ENCODE measurements at regions not wholly inside any gene's neighbourhood (a gene's known extent, or its start where the extent isn't known, plus 50 kb on each side); places are given as distances from the start of the nearest gene placed in this dataset.

GRCh38 chr3:176512037-176512436 lies 685.2 kb downstream of the TBL1XR1 start:
- Mint-ChIP-seq H3K4me1 (peaks cover 4 to 8% of the 10 kb centered on the region in 2 experiments), H3K27me3 (ENCODE audit: low read depth) (peaks cover 3% of the 10 kb centered on the region), H3K9me3 (peaks cover 40 to 44% of the 10 kb centered on the region in 2 experiments), H3K36me3 (ENCODE audit: insufficient read depth in 1 of 3, low read depth in 3 of 3) (peaks cover 31 to 72% (median 47%) of the 10 kb centered on the region in 3 experiments), H3K27ac (no peak overlapping the region), H3K4me3 (no peak overlapping the region)
- no CpG with 5 or more reads among the region's 1 CpG for WGBS (ENCODE audit: extremely low coverage, insufficient read length, low lambda C conversion rate)
- H2BK120ac ChIP-seq (ENCODE audit: low read depth, low read length, poor library complexity, severe bottlenecking): no peak overlapping the region
- no peak overlapping the region for H3K4me2 ChIP-seq (ENCODE audit: insufficient read depth, insufficient read length, low read length)
- H3K14ac ChIP-seq (ENCODE audit: insufficient read depth, low read length): no peak overlapping the region
- H3K18ac ChIP-seq (ENCODE audit: insufficient read length, low read depth, low read length): no peak overlapping the region
- no peak overlapping the region for H2BK5ac ChIP-seq (ENCODE audit: insufficient read length, low read length)
- H3K79me2 ChIP-seq (ENCODE audit: insufficient read depth, low read length): no peaks in the 10 kb centered on the region
- H3K9me3 ChIP-seq (ENCODE audit: control insufficient read depth, low read depth, low read length): peaks cover 23% of the 10 kb centered on the region
- no peaks in the 10 kb centered on the region for H3K23me2 ChIP-seq (ENCODE audit: insufficient read length, low read depth, low read length, poor library complexity, severe bottlenecking)
- no peak overlapping the region for H2BK15ac ChIP-seq (ENCODE audit: low read depth, low read length)
- H4K91ac ChIP-seq (ENCODE audit: insufficient read length, low read depth, low read length): no peak overlapping the region
- no peaks in the 10 kb centered on the region for H3K79me1 ChIP-seq (ENCODE audit: insufficient read depth, low read depth, low read length, poor library complexity, severe bottlenecking)
- H4K20me1 ChIP-seq (ENCODE audit: control insufficient read depth, insufficient read depth, insufficient read length): no peaks in the 10 kb centered on the region
- H2BK20ac ChIP-seq (ENCODE audit: low read depth, low read length, poor library complexity, severe bottlenecking): no peak overlapping the region
- no peak for DNase-seq
- no peak overlapping the region for H3K9ac ChIP-seq (ENCODE audit: extremely low read depth, insufficient read length, low read length)
- TF ChIP-seq, protein P1, sequence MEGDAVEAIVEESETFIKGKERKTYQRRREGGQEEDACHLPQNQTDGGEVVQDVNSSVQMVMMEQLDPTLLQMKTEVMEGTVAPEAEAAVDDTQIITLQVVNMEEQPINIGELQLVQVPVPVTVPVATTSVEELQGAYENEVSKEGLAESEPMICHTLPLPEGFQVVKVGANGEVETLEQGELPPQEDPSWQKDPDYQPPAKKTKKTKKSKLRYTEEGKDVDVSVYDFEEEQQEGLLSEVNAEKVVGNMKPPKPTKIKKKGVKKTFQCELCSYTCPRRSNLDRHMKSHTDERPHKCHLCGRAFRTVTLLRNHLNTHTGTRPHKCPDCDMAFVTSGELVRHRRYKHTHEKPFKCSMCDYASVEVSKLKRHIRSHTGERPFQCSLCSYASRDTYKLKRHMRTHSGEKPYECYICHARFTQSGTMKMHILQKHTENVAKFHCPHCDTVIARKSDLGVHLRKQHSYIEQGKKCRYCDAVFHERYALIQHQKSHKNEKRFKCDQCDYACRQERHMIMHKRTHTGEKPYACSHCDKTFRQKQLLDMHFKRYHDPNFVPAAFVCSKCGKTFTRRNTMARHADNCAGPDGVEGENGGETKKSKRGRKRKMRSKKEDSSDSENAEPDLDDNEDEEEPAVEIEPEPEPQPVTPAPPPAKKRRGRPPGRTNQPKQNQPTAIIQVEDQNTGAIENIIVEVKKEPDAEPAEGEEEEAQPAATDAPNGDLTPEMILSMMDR (conservative IDR thresholded peaks at IDR 0.05): no peak
- H2BK12ac ChIP-seq (ENCODE audit: insufficient read length, low read depth, low read length): no peak overlapping the region
- no peak overlapping the region for H3K4ac ChIP-seq (ENCODE audit: low read depth, low read length)
- H3K23ac ChIP-seq (ENCODE audit: insufficient read length, low read depth, low read length): no peak overlapping the region
- no peak overlapping the region for H3T11ph ChIP-seq (ENCODE audit: low read length)
- no peak overlapping the region for H3K27ac ChIP-seq (ENCODE audit: insufficient read length, low read depth, low read length)
- H3K56ac ChIP-seq (ENCODE audit: insufficient read length, low read depth, low read length): no peak overlapping the region
- no peak overlapping the region for H4K5ac ChIP-seq (ENCODE audit: insufficient read length, low read depth, low read length)
- H3K4me1 ChIP-seq (ENCODE audit: insufficient read depth, low read length): 0 out of 2 replicates have a peak, but pooled peaks cover 2% of the 10 kb centered on the region
- H4K8ac ChIP-seq (replicated peaks; ENCODE audit: insufficient read length, low read depth, low read length): no peak overlapping the region
- no peak overlapping the region for H2AFZ ChIP-seq (ENCODE audit: low read length)
- H3K27me3 ChIP-seq (ENCODE audit: insufficient read depth, low read length): no peaks in the 10 kb centered on the region
- H2AK5ac ChIP-seq (ENCODE audit: insufficient read length, low read length): no peak overlapping the region

Data from H9 (cell line).